Upper lobe of left lung (tissue), 4 donors: ENCODE measurements at regions not wholly inside any gene's neighbourhood (a gene's known extent, or its start where the extent isn't known, plus 50 kb on each side); places are given as distances from the start of the nearest gene placed in this dataset.
"Not testable (repeated sequence)": the region's sequence is repeated elsewhere in the genome, so short reads cannot be mapped to it uniquely, and the experiment has no call there.

ENCODE experiments used
- CTCF ChIP-seq, 6 experiments: fragments of 450-650 bp in 4 of 6; fragments of 200-600 bp in 2 of 6; sonication (generic) in 2 of 6; IDR thresholded peaks; one replicate each; pipeline ENCODE4 v1.5.1; 2016 to 2019; ENCODE audit warnings: antibody characterized with exemption in 6 of 6
- POLR2A ChIP-seq, 4 donors: fragments of 450-650 bp; IDR thresholded peaks; one replicate each; pipeline ENCODE4 v1.5.1; 2016 to 2017; ENCODE audit warnings: antibody characterized with exemption in 4 of 4, mild to moderate bottlenecking in 2 of 4
- POLR2AphosphoS5 ChIP-seq, 2 donors: sonication (generic); formaldehyde crosslinking; IDR thresholded peaks; one replicate each; pipeline ENCODE4 v1.5.1; 2017; ENCODE audit warnings: antibody characterized with exemption in 2 of 2

- not testable (repeated sequence) for TF ChIP-seq CTCF, POLR2A, POLR2AphosphoS5 (IDR thresholded peaks at IDR 0.05)
These were observed 372.6 kb upstream of the MEX3C start for GRCh38 chr18:51570071-51570470.
